ENCODE measurements at regions not wholly inside any gene's neighbourhood (a gene's known extent, or its start where the extent isn't known, plus 50 kb on each side); places are given as distances from the start of the nearest gene placed in this dataset.

- TF ChIP-seq CTCF (IDR thresholded peaks at IDR 0.05; ENCODE audit: low read depth, low read length) (no peak), EZH2phosphoT487 (IDR thresholded peaks at IDR 0.05; ENCODE audit: low read depth) (no peak)
These were observed 177.2 kb downstream of the MCHR2 start for GRCh38 chr6:99816795-99817194.
